H9 (cell line): ENCODE measurements at regions not wholly inside any gene's neighbourhood (a gene's known extent, or its start where the extent isn't known, plus 50 kb on each side); places are given as distances from the start of the nearest gene placed in this dataset.
A peak's percentile ranks its signal among the peaks of the same experiment; 100 is the strongest.

ENCODE experiments used
- DNase-seq: peaks from one replicate; pipeline ENCODE4 v3.0.0-alpha.2; 2017
- H2AFZ ChIP-seq: one replicate; pipeline ENCODE4 v1.6.1; 2013; ENCODE audit warnings: mild to moderate bottlenecking, low read length, control low read depth, moderate library complexity
- H2AK5ac ChIP-seq: 2 replicates; pipeline ENCODE4 v1.6.1; 2013; ENCODE audit warnings: low read length, control low read depth, mixed read lengths; ENCODE audit not compliant: insufficient read length
- H2BK120ac ChIP-seq: one replicate; pipeline ENCODE4 v1.6.1; 2013; ENCODE audit warnings: low read depth, mild to moderate bottlenecking, low read length, control low read depth, inconsistent platforms; ENCODE audit not compliant: poor library complexity, severe bottlenecking
- H2BK12ac ChIP-seq: 2 replicates; pipeline ENCODE4 v1.6.1; 2013; ENCODE audit warnings: low read length, control low read depth, mixed read lengths, low read depth; ENCODE audit not compliant: insufficient read length
- H2BK15ac ChIP-seq: 2 replicates; pipeline ENCODE4 v1.6.1; 2013; ENCODE audit warnings: low read depth, low read length, control low read depth
- H2BK20ac ChIP-seq: one replicate; pipeline ENCODE4 v1.6.1; 2013; ENCODE audit warnings: low read depth, mild to moderate bottlenecking, low read length, control low read depth, inconsistent platforms; ENCODE audit not compliant: poor library complexity, severe bottlenecking
- H2BK5ac ChIP-seq: 2 replicates; pipeline ENCODE4 v1.6.1; 2013; ENCODE audit warnings: low read length, control low read depth, mixed read lengths; ENCODE audit not compliant: insufficient read length
- H3K14ac ChIP-seq: 2 replicates; pipeline ENCODE4 v1.6.1; 2013; ENCODE audit warnings: low read length, control low read depth; ENCODE audit not compliant: insufficient read depth
- H3K18ac ChIP-seq: 2 replicates; pipeline ENCODE4 v1.6.1; 2013; ENCODE audit warnings: low read depth, mild to moderate bottlenecking, mixed read lengths, low read length, control low read depth; ENCODE audit not compliant: insufficient read length
- H3K23ac ChIP-seq: 2 replicates; pipeline ENCODE4 v1.6.1; 2013; ENCODE audit warnings: low read length, control low read depth, mixed read lengths, low read depth; ENCODE audit not compliant: insufficient read length
- H3K23me2 ChIP-seq: 2 replicates; pipeline ENCODE4 v1.6.1; 2013; ENCODE audit warnings: low read depth, mild to moderate bottlenecking, mixed read lengths, low read length, control low read depth; ENCODE audit not compliant: insufficient read length, poor library complexity, severe bottlenecking
- H3K27ac ChIP-seq: 2 replicates; pipeline ENCODE4 v1.5.1; 2013; ENCODE audit warnings: low read length, control low read depth, mixed read lengths, low read depth; ENCODE audit not compliant: insufficient read length
- H3K27me3 ChIP-seq: 2 replicates; pipeline ENCODE4 v1.6.1; 2013; ENCODE audit warnings: low read length, control low read depth, inconsistent platforms; ENCODE audit not compliant: insufficient read depth
- H3K4ac ChIP-seq: 2 replicates; pipeline ENCODE4 v1.6.1; 2013; ENCODE audit warnings: low read depth, mild to moderate bottlenecking, control low read depth, inconsistent platforms, low read length, moderate library complexity
- H3K4me1 ChIP-seq: 2 replicates; pipeline ENCODE4 v1.6.1; 2013; ENCODE audit warnings: low read length, control low read depth, inconsistent platforms; ENCODE audit not compliant: insufficient read depth
- H3K4me2 ChIP-seq: 2 replicates; pipeline ENCODE4 v1.6.1; 2013; ENCODE audit warnings: low read length, control low read depth, mixed read lengths; ENCODE audit not compliant: insufficient read length, insufficient read depth
- H3K56ac ChIP-seq: 2 replicates; pipeline ENCODE4 v1.6.1; 2013; ENCODE audit warnings: low read depth, mild to moderate bottlenecking, mixed read lengths, low read length, control low read depth; ENCODE audit not compliant: insufficient read length
- H3K79me1 ChIP-seq: 2 replicates; pipeline ENCODE4 v1.6.1; 2013; ENCODE audit warnings: low read depth, mild to moderate bottlenecking, moderate library complexity, low read length, control low read depth, inconsistent platforms; ENCODE audit not compliant: insufficient read depth, poor library complexity, severe bottlenecking
- H3K79me2 ChIP-seq: 2 replicates; pipeline ENCODE4 v1.6.1; 2013; ENCODE audit warnings: low read length, control low read depth, inconsistent platforms; ENCODE audit not compliant: insufficient read depth
- H3K9ac ChIP-seq: 2 replicates; pipeline ENCODE4 v1.6.1; 2013; ENCODE audit warnings: low read length, control low read depth, mixed read lengths; ENCODE audit not compliant: insufficient read length; ENCODE audit errors: extremely low read depth
- H3K9me3 ChIP-seq: one replicate; pipeline ENCODE4 v1.6.1; 2013; ENCODE audit warnings: low read depth, low read length, inconsistent platforms; ENCODE audit not compliant: control insufficient read depth
- H3T11ph ChIP-seq: one replicate; pipeline ENCODE4 v1.6.1; 2013; ENCODE audit warnings: mild to moderate bottlenecking, low read length, control low read depth, inconsistent platforms
- H4K20me1 ChIP-seq: one replicate; pipeline ENCODE4 v1.6.1; 2013; ENCODE audit not compliant: control insufficient read depth, insufficient read length, insufficient read depth
- H4K5ac ChIP-seq: 2 replicates; pipeline ENCODE4 v1.6.1; 2013; ENCODE audit warnings: low read depth, mild to moderate bottlenecking, mixed read lengths, low read length, control low read depth; ENCODE audit not compliant: insufficient read length
- H4K8ac ChIP-seq: replicated peaks from 2 replicates; pipeline ENCODE4 v1.6.1; 2013; ENCODE audit warnings: low read length, control low read depth, mixed read lengths, low read depth; ENCODE audit not compliant: insufficient read length
- H4K91ac ChIP-seq: 2 replicates; pipeline ENCODE4 v1.6.1; 2013; ENCODE audit warnings: low read depth, mild to moderate bottlenecking, moderate library complexity, mixed read lengths, low read length, control low read depth; ENCODE audit not compliant: insufficient read length
- H3K27ac Mint-ChIP-seq, 3 experiments: 2 replicates in 2 of 3; 3 replicates in 1 of 3; pipeline ENCODE4 v1.8.0; 2020 to 2021; ENCODE audit warnings: mixed read lengths in 3 of 3, mild to moderate bottlenecking in 1 of 3, moderate library complexity in 1 of 3
- H3K27me3 Mint-ChIP-seq: 2 replicates; pipeline ENCODE4 v1.8.0; 2021; ENCODE audit warnings: low read depth, mild to moderate bottlenecking, moderate library complexity, mixed read lengths
- H3K36me3 Mint-ChIP-seq, 3 experiments: 2 replicates in 2 of 3; 3 replicates in 1 of 3; pipeline ENCODE4 v1.8.0; 2020 to 2021; ENCODE audit warnings: low read depth in 3 of 3, mixed read lengths in 3 of 3; ENCODE audit not compliant: insufficient read depth in 1 of 3
- H3K4me1 Mint-ChIP-seq, 2 experiments: 2 replicates each; pipeline ENCODE4 v1.8.0; 2020; ENCODE audit warnings: mixed read lengths in 2 of 2
- H3K4me3 Mint-ChIP-seq, 2 experiments: 2 replicates in 1 of 2; 3 replicates in 1 of 2; pipeline ENCODE4 v1.8.0; 2020 to 2021; ENCODE audit warnings: mild to moderate bottlenecking in 2 of 2, mixed read lengths in 2 of 2, moderate library complexity in 1 of 2
- H3K9me3 Mint-ChIP-seq, 2 experiments: 2 replicates in 1 of 2; 3 replicates in 1 of 2; pipeline ENCODE4 v1.8.0; 2020; ENCODE audit warnings: mild to moderate bottlenecking in 2 of 2, mixed read lengths in 2 of 2, moderate library complexity in 1 of 2
- WGBS: extraction: QIAGEN DNeasy Blood & Tissue Kit; methylation state at CpG from one replicate; pipeline ENCODE4 v1.1.7; 2013; ENCODE audit warnings: missing lambda C conversion rate, low lambda C conversion rate, mixed read lengths; ENCODE audit not compliant: insufficient read length; ENCODE audit errors: extremely low coverage; 5-methylcytosine and 5-hydroxymethylcytosine counted together
- TF ChIP-seq, protein P1 (sequence below): fragments of 200-600 bp; sonication (generic); conservative IDR thresholded peaks from 3 replicates; pipeline ENCODE4 v1.8.0; 2021; ENCODE audit warnings: antibody characterized with exemption, mild to moderate bottlenecking

DNA sequence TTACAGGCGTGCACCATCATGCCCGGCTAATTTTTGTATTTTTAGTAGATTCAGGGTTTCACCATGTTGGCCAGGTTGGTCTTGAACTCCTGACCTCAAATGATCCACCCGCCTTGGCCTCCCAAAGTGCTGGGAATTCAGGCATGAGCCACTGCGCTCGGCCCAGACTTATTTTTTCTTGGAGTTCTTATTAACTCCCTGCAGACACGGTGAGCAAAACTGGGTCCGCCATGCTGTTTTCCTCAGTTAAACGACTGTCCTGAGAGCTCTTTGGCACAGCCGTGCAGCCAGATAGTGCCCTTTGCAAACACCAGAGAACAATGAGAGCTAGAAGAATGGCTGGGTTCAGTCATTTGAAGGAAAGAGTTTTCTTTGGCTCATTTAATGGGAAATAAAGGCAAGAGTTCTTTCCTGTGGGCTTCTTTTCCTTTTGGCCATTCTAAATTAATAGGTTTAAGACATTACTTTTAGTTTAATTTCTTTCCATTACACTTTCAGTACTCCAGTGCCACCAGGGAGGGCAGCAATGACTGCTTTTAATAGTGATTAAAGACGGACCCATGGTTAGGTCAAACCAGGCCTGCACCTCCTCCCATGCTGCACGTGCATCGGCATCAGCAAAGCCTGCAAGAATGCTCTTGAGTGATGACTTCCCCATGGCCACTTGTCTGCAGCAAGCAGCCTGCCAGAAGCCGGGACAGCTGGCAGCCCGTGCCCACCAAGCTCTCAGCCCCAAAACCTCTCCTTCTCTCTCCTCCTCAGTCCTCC lies 60.7 kb downstream of the VCPKMT start:
- Histone ChIP-seq H3K4me2 (no peak overlapping the region), H3K27me3 (no peaks in the 10 kb centered on the region), H3K18ac (no peak overlapping the region), H3K79me1 (no peaks in the 10 kb centered on the region), H4K91ac (no peak overlapping the region), H2BK15ac (no peak overlapping the region), H3K56ac (no peak overlapping the region), H2BK12ac (no peak overlapping the region), H4K5ac (no peak overlapping the region), H3K4me1 (no peaks in the 10 kb centered on the region; the same call in 1 of the 2 replicates), H4K20me1 (no peaks in the 10 kb centered on the region), H3K27ac (no peak overlapping the region), H2BK5ac (no peak overlapping the region), H3K79me2 (no peaks in the 10 kb centered on the region), H3K9me3 (no peaks in the 10 kb centered on the region), H3K4ac (no peak overlapping the region), H4K8ac (no peak overlapping the region), H3K14ac (no peak overlapping the region), H2AK5ac (no peak overlapping the region), H3K23me2 (no peaks in the 10 kb centered on the region), H3K23ac (no peak overlapping the region), H3K9ac (no peak overlapping the region), H2AFZ (no peak overlapping the region), H3T11ph (no peak overlapping the region), H2BK120ac (no peak overlapping the region), H2BK20ac (no peak overlapping the region)
- Mint-ChIP-seq H3K27ac (no peak overlapping the region), H3K27me3 (no peaks in the 10 kb centered on the region; the same call in 1 of the 2 replicates), H3K9me3 (no peaks in the 10 kb centered on the region), H3K36me3 (no peaks in the 10 kb centered on the region), H3K4me1 (peaks cover 9 to 14% of the 10 kb centered on the region in 2 experiments), H3K4me3 (no peak overlapping the region)
- WGBS = no CpG with 5 or more reads among the region's 14 CpGs
- TF ChIP-seq, protein P1, sequence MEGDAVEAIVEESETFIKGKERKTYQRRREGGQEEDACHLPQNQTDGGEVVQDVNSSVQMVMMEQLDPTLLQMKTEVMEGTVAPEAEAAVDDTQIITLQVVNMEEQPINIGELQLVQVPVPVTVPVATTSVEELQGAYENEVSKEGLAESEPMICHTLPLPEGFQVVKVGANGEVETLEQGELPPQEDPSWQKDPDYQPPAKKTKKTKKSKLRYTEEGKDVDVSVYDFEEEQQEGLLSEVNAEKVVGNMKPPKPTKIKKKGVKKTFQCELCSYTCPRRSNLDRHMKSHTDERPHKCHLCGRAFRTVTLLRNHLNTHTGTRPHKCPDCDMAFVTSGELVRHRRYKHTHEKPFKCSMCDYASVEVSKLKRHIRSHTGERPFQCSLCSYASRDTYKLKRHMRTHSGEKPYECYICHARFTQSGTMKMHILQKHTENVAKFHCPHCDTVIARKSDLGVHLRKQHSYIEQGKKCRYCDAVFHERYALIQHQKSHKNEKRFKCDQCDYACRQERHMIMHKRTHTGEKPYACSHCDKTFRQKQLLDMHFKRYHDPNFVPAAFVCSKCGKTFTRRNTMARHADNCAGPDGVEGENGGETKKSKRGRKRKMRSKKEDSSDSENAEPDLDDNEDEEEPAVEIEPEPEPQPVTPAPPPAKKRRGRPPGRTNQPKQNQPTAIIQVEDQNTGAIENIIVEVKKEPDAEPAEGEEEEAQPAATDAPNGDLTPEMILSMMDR = peak; percentile 34; the same call in 1 of the 3 replicates
- no peak for DNase-seq
